Dedifferentiated amniotic fluid mesenchymal stem cell (primary cell): ENCODE measurements at regions not wholly inside any gene's neighbourhood (a gene's known extent, or its start where the extent isn't known, plus 50 kb on each side); places are given as distances from the start of the nearest gene placed in this dataset.

Experiments used
- DNase-seq: peaks from one replicate; pipeline ENCODE4 v3.0.0-alpha.2; 2016; ENCODE audit errors: extremely low spot score

DNA sequence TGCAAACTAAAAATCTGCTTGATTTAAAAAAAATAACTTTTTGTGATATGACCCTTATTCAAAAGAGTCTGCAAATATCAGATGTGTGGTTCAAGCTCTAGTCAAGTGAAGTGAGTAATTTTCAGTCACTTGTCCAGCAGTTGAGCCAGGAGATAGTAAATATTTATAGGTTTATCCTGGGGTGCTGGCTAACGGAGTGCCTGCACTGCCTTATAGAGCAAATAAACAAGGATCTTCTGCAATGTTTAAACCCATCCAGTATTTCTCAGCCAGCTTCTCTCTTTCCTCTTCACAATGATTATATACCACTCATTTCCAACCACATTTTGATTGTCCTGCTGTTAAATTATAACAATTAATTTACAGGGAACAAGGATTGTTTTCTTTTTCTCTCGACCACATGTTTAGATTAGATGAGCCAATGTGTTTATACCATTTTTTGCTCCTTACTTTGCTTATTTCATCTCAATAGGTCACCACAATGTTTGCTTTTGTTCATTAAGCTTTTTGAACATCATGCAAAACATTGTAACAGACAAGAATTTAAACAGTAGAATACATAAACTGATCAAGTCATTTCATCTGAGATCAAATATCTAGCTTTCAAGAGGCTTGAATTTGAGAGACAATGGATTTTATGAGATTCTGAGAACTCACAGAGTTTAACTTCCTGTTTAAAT, 60.3 kb upstream of the GREM2 start:
- no peak for DNase-seq

DNA sequence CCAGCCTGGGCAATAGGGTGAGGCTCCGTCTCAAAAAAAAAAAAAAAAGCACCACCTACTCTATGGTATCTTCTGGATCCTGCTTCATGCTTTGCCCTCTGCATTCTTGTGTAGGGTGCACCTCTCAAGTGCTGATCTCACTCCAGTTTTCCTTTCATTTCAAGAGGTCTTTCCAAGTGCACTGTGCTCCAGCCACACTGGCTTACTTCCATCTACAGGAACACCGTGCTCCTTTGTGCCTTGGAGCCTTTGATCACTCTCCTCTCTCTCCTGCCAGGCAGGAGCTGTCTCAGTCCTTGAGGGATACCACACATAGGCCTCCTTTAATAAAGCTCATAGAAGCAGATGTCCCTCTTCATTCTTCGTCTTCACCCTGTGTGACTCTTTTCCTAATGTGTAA, 55.4 kb upstream of the GREM2 start:
- DNase-seq, result no peak

DNA sequence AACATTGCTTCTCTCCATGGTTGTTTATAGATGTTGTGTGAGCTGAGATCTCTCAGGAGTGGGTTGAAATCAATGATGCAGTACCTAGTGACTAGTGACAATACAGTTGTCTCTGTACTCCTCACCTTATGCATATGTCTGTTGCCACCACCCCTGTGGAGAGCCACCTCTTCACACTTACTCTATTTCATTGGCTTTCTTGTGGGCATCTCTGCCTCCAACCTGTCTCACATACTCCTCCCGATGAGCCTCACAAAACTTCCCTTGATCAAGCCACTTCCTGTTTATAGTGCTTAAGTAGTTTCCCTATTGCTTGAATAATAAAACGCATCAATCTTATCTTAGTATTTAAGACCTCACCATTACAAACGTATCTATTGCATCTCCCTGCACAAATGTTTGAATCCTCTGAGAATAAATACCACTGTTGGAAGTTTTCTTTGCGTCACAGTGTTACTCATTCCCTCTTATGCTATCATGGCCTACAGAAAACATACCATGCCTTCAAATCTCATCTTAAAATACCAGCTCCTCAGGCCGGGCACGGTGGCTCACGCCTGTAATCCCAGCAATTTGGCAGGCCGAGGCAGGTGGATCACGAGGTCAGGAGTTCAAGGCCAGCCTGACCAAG, 54.7 kb upstream of the GREM2 start:
- DNase-seq, result no peak

DNA sequence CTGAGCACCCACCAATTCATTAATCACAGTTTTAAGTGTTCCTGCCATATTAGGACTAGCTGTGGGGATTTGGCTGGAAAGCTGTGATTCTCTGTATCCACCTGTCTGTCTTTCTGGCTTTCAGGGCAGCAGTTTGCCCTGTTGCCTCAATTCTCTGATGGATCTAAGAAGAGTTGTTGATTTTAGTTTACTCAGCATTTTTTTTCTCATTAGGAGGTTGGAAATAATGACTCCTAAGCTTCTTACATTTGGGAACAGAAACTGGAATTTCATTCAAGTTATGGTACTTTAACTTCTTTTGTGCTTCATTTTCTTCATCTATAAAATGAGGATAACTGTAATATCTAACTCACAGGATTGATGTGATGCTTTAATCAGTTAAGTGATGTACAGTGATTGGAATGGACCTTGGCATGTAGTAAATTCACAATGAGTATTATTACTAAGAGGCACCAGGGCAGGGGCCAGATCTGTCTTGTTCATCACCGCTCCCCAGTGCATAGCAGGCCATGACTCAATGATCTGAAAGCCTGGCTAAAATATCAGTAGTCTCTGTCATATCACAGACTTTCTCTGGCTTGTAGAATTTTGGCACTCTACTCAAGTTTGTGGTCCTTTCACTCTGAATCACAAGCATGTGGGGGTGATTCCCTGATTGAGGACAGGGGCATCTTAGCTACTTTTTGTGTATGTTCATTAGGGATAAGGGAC, 51.4 kb upstream of the GREM2 start:
- DNase-seq, result peak; percentile 48
